HCT116 (cell line): ENCODE measurements at regions not wholly inside any gene's neighbourhood (a gene's known extent, or its start where the extent isn't known, plus 50 kb on each side); places are given as distances from the start of the nearest gene placed in this dataset.

Source experiments
- ATAC-seq: fragments of 200-7000 bp; cut with Tn5 transposase; 2 replicates; pipeline ENCODE4 v1.9.1; 2020; ENCODE audit warnings: mild to moderate bottlenecking, moderate library complexity
- BruUV-seq: library from RNA; stranded (reverse); fragments of 400-500 nt; replicated peaks from 2 replicates; lab custom pipeline; 2021; lab: Mats Ljungman, UMichigan
- CTCF ChIA-PET: fragments of 300-600 bp; sonication (Branson Sonifier 250); formaldehyde crosslinking; loops from one replicate; lab custom pipeline; 2021; ENCODE audit warnings: antibody characterized with exemption; lab: Charles Lee
- POLR2A ChIA-PET: fragments of 300-600, 350-600 bp; sonication (Branson Sonifier 250); formaldehyde crosslinking; loops from one replicate; lab custom pipeline; 2021; ENCODE audit warnings: antibody characterized with exemption; lab: Charles Lee
- RAD21 ChIA-PET, 2 experiments: fragments of 300-600 bp; sonication (Branson Sonifier 250); formaldehyde crosslinking; loops; one replicate each; lab custom pipeline; 2023; ENCODE audit warnings: low total read pairs in 2 of 2; ENCODE audit not compliant: uncharacterized antibody in 2 of 2, unreplicated experiment in 2 of 2, low non-redundant PET in 1 of 2; lab: Charles Lee
- DNase-seq: peaks from one replicate; pipeline ENCODE4 v3.0.0-alpha.2; 2010; ENCODE audit warnings: low read depth, low spot score
- H2AFZ ChIP-seq: fragments of 200-600 bp; shearing (Covaris generic), sonication (generic); 2 replicates; pipeline ENCODE4 v1.6.1; 2017; ENCODE audit warnings: low read depth, mixed run types, mixed read lengths, antibody characterized with exemption, low read length; ENCODE audit not compliant: poor library complexity, severe bottlenecking
- H3K27ac ChIP-seq: 2 replicates; pipeline ENCODE4 v1.5.1; 2012; ENCODE audit warnings: low read depth, low read length
- H3K27me3 ChIP-seq: fragments of 200-600 bp; sonication (generic); 2 replicates; pipeline ENCODE4 v1.6.1; 2016; ENCODE audit warnings: mixed run types, low read length, mixed read lengths; ENCODE audit not compliant: insufficient read depth
- H3K36me3 ChIP-seq, 2 experiments: fragments of 200-500 bp in 1 of 2; fragments of 200-600 bp in 1 of 2; sonication (Bioruptor generic) in 1 of 2; sonication (generic) in 1 of 2; 2 replicates each; pipeline versions ENCODE4 v1.5.1 to v1.6.1; 2014 to 2016; ENCODE audit warnings: low read length in 2 of 2, inconsistent platforms in 1 of 2, mixed read lengths in 1 of 2, mixed run types in 1 of 2; ENCODE audit not compliant: insufficient read depth in 2 of 2, control insufficient read depth in 1 of 2
- H3K4me1 ChIP-seq, 2 experiments: fragments of 200-600 bp in 1 of 2; sonication (generic) in 1 of 2; 2 replicates each; pipeline versions ENCODE4 v1.5.1 to v1.6.1; 2012 to 2017; ENCODE audit warnings: low read length in 2 of 2, inconsistent platforms in 1 of 2, mild to moderate bottlenecking in 1 of 2, mixed read lengths in 1 of 2, mixed run types in 1 of 2, moderate library complexity in 1 of 2; ENCODE audit not compliant: insufficient read depth in 2 of 2, control insufficient read depth in 1 of 2
- H3K4me2 ChIP-seq: fragments of 200-600 bp; sonication (generic); 2 replicates; pipeline ENCODE4 v1.6.1; 2017; ENCODE audit warnings: mixed run types, low read length, mixed read lengths
- H3K4me3 ChIP-seq, 2 experiments: fragments of 200-600 bp in 1 of 2; sonication (generic) in 1 of 2; replicated peaks in 1 of 2; 2 replicates each; pipeline ENCODE4 v1.5.1; 2011 to 2016; ENCODE audit warnings: low read length in 2 of 2, control low read depth in 1 of 2, low read depth in 1 of 2, mild to moderate bottlenecking in 1 of 2, mixed read lengths in 1 of 2, mixed run types in 1 of 2
- H3K79me2 ChIP-seq: fragments of 200-600 bp; sonication (generic); 2 replicates; pipeline ENCODE4 v1.6.1; 2017; ENCODE audit warnings: mild to moderate bottlenecking, mixed run types, low read length, moderate library complexity, mixed read lengths; ENCODE audit not compliant: insufficient read depth
- H3K9ac ChIP-seq: fragments of 200-600 bp; sonication (generic); 2 replicates; pipeline ENCODE4 v1.6.1; 2016; ENCODE audit warnings: low read length, mixed read lengths
- H3K9me2 ChIP-seq: fragments of 200-600 bp; sonication (generic), shearing (Covaris generic); 2 replicates; pipeline ENCODE4 v1.6.1; 2017; ENCODE audit warnings: mixed run types, mild to moderate bottlenecking, moderate library complexity; ENCODE audit not compliant: insufficient read depth
- H3K9me3 ChIP-seq, 2 experiments: fragments of 200-500 bp in 1 of 2; fragments of 200-600 bp in 1 of 2; sonication (Bioruptor generic) in 1 of 2; sonication (generic) in 1 of 2; 2 replicates each; pipeline ENCODE4 v1.6.1; 2014 to 2017; ENCODE audit warnings: low read length in 2 of 2, mixed read lengths in 2 of 2, inconsistent platforms in 1 of 2, low read depth in 1 of 2, mild to moderate bottlenecking in 1 of 2, mixed run types in 1 of 2, moderate library complexity in 1 of 2; ENCODE audit not compliant: control insufficient read depth in 1 of 2, insufficient read depth in 1 of 2
- H4K20me1 ChIP-seq: fragments of 200-600 bp; sonication (generic), shearing (Covaris generic); 2 replicates; pipeline ENCODE4 v1.6.1; 2017; ENCODE audit warnings: mixed run types, mild to moderate bottlenecking, moderate library complexity; ENCODE audit not compliant: insufficient read depth
- ELF1 ChIP-seq: IDR thresholded peaks from 2 replicates; pipeline ENCODE4 v1.6.1; 2012; ENCODE audit warnings: low read depth, borderline replicate concordance
- RAD21 ChIP-seq: IDR thresholded peaks from 2 replicates; pipeline ENCODE4 v1.6.1; 2012; ENCODE audit warnings: low read depth, mild to moderate bottlenecking
- ZNF274 ChIP-seq: fragments of 200-500 bp; sonication (Bioruptor generic); IDR thresholded peaks from 2 replicates; pipeline ENCODE4 v1.6.1; 2014; ENCODE audit warnings: mild to moderate bottlenecking, low read depth, low read length, inconsistent platforms
- intact Hi-C: fragments of 100-400 bp; cut with micrococcal nuclease; formaldehyde crosslinking; loops from 2 replicates; pipeline ENCODE4 v1.10.0; 2022
- TF ChIP-seq, protein P1 (sequence below): IDR thresholded peaks from 2 replicates; pipeline ENCODE4 v1.6.1; 2012; ENCODE audit warnings: low read depth
- TF ChIP-seq, protein P2 (sequence below), 3 experiments: fragments of 200-600 bp in 1 of 3; sonication (generic) in 1 of 3; IDR thresholded peaks in 2 of 3; conservative IDR thresholded peaks in 1 of 3; 2 replicates each; pipeline ENCODE4 v1.5.1; 2012 to 2017; ENCODE audit warnings: low read depth in 2 of 3, low read length in 2 of 3, antibody characterized with exemption in 1 of 3, borderline replicate concordance in 1 of 3, control low read depth in 1 of 3, mild to moderate bottlenecking in 1 of 3, mixed read lengths in 1 of 3, mixed run types in 1 of 3, moderate library complexity in 1 of 3; ENCODE audit not compliant: insufficient read depth in 1 of 3

DNA sequence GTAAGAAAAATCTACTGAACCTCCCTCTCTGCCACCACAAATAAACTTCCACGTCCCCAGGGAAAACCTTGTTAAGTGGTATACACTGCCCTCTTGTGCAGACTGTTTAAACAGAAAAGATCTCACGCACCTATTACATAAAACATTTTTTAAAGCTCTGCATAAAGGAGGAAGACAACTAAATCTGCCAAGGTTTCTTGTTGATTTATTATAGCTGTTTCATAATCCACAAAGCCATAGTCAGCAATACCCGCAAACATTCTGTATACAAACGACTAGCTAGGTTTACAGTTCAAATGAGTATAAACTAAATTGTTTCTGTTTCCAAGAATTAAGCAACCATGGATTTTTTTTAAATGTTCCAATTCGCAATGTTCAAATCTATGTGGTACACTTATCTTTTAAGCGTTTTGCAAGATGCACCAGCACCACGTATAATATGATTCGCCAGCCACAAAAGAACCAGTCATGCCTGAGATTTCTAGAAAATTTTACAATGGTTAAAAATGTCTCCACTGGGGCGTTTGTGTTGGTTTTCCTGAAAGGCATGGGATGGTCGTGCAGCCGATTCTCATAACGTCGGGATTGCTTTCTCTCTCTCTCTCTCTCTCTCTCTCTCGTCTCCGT lies 164.6 kb downstream of the PRKX start:
- H3K4me1 ChIP-seq: no peaks in the 10 kb centered on the region
- no peak for TF ChIP-seq ELF1
- TF ChIP-seq, protein P1, sequence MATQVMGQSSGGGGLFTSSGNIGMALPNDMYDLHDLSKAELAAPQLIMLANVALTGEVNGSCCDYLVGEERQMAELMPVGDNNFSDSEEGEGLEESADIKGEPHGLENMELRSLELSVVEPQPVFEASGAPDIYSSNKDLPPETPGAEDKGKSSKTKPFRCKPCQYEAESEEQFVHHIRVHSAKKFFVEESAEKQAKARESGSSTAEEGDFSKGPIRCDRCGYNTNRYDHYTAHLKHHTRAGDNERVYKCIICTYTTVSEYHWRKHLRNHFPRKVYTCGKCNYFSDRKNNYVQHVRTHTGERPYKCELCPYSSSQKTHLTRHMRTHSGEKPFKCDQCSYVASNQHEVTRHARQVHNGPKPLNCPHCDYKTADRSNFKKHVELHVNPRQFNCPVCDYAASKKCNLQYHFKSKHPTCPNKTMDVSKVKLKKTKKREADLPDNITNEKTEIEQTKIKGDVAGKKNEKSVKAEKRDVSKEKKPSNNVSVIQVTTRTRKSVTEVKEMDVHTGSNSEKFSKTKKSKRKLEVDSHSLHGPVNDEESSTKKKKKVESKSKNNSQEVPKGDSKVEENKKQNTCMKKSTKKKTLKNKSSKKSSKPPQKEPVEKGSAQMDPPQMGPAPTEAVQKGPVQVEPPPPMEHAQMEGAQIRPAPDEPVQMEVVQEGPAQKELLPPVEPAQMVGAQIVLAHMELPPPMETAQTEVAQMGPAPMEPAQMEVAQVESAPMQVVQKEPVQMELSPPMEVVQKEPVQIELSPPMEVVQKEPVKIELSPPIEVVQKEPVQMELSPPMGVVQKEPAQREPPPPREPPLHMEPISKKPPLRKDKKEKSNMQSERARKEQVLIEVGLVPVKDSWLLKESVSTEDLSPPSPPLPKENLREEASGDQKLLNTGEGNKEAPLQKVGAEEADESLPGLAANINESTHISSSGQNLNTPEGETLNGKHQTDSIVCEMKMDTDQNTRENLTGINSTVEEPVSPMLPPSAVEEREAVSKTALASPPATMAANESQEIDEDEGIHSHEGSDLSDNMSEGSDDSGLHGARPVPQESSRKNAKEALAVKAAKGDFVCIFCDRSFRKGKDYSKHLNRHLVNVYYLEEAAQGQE: no peak
- peak; percentile 69 for TF ChIP-seq RAD21
- no peak for TF ChIP-seq ZNF274
- TF ChIP-seq, protein P2, sequence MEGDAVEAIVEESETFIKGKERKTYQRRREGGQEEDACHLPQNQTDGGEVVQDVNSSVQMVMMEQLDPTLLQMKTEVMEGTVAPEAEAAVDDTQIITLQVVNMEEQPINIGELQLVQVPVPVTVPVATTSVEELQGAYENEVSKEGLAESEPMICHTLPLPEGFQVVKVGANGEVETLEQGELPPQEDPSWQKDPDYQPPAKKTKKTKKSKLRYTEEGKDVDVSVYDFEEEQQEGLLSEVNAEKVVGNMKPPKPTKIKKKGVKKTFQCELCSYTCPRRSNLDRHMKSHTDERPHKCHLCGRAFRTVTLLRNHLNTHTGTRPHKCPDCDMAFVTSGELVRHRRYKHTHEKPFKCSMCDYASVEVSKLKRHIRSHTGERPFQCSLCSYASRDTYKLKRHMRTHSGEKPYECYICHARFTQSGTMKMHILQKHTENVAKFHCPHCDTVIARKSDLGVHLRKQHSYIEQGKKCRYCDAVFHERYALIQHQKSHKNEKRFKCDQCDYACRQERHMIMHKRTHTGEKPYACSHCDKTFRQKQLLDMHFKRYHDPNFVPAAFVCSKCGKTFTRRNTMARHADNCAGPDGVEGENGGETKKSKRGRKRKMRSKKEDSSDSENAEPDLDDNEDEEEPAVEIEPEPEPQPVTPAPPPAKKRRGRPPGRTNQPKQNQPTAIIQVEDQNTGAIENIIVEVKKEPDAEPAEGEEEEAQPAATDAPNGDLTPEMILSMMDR (IDR thresholded peaks at IDR 0.05 in 2 of 3, conservative IDR thresholded peaks at IDR 0.05 in 1 of 3; ENCODE audit: borderline replicate concordance in 1 of 3, insufficient read depth in 1 of 3, low read depth in 2 of 3, low read length in 2 of 3): peak in 2 of 3 experiments; percentile 29 to 40; a peak in 2 of 6 replicates
- TF ChIP-seq, all 23 proteins: peak for 2
- no peak overlapping the region for H2AFZ ChIP-seq
- no TSS peak for BruUV-seq
- H3K27ac ChIP-seq: no peak overlapping the region
- no peak overlapping the region for H3K4me2 ChIP-seq
- H3K79me2 ChIP-seq: no peaks in the 10 kb centered on the region
- peak; percentile 7 for DNase-seq
- H3K4me3 ChIP-seq: no peak overlapping the region
- peak; percentile 53; the same call in 1 of the 2 replicates for ATAC-seq
- H3K36me3 ChIP-seq: no peaks in the 10 kb centered on the region
- no peaks in the 10 kb centered on the region for H3K9me3 ChIP-seq
- no peak overlapping the region for H3K9ac ChIP-seq
- ChIA-PET RAD21 (interaction anchor here in 1 of 2 experiments (0.7 kb wide), 1 partner anchor 431 kb away, joined by 3 read pairs; no protein-coding TSS in a partner anchor), POLR2A (no interaction called here), CTCF (interaction anchor here (0.8 to 1.4 kb wide), 4 partner anchors 37 to 673 kb away, joined by 3 to 10 read pairs (median 4); no protein-coding TSS in a partner anchor)
- H3K27me3 ChIP-seq: no peaks in the 10 kb centered on the region
- no peaks in the 10 kb centered on the region for H4K20me1 ChIP-seq
- intact Hi-C loops: loop anchor here (1.0 to 5.0 kb wide), 3 partner anchors 302 to 514 kb away; no protein-coding TSS in a partner anchor
- H3K9me2 ChIP-seq: no peaks in the 10 kb centered on the region
